ENCODE measurements at regions not wholly inside any gene's neighbourhood (a gene's known extent, or its start where the extent isn't known, plus 50 kb on each side); places are given as distances from the start of the nearest gene placed in this dataset.

GRCh38 chr12:107349008-107349747 lies 255.8 kb upstream of the CRY1 start:
- peak; percentile 30 for DNase-seq

- no peak for DNase-seq
These were observed 256.5 kb upstream of the CRY1 start for GRCh38 chr12:107349839-107350238.

- DNase-seq: no peak
These were observed 257.8 kb upstream of the CRY1 start for GRCh38 chr12:107351109-107351508.

DNA sequence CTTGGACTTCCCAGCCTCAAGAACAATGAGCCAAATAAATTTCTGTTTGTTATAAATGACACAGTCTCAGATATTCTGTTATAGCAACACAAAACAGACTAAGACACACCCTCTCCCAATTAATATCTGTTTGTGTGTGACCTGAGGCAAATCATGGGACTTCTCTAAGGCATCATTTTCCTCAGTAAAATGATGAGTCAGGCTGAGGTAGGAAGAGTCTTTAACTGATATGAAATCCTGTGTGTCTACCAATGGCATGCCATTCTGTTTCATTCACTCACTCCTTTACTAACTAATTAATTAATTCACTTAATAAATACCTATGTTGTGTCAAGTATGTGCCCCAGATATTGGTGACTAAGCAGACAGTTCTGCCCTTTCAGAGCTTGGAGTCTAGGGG lies 258.4 kb upstream of the CRY1 start:
- no peak for DNase-seq

DNA sequence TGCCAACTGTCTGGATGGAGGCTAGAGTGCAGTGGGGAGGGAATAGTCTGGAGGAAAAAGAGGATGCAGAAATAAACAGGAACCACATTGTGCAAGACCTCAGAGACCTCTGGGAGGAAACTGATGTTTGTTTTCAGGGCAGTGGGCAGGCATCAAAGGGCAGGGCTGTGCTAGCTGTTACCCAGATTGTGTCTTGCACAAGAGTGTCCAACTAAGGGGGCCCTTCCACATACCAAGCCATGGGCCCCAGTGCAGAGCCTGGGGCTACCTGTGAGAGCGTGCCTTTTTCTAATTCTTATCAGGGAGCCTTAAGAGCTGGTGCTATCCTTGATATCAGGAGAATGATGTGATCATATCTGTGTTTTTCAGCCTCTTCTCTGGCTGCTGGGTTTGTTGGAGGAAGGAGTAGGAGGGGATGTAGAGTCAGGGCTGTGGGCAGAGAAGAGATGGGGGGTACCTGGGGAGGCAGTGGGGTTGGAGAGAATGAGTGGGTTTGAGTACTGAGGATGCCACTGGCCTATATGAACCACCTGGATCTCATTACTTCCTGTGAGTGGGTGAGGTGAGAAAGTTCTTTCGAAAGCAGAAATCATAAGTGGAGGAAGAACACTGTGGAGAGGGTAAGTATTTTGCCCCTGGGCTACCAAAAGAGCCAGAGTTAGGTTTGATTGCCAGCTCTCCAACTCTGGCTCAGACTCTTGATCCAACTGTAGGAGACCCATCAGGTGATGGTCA lies 259.2 kb upstream of the CRY1 start:
- no peak for DNase-seq

DNA sequence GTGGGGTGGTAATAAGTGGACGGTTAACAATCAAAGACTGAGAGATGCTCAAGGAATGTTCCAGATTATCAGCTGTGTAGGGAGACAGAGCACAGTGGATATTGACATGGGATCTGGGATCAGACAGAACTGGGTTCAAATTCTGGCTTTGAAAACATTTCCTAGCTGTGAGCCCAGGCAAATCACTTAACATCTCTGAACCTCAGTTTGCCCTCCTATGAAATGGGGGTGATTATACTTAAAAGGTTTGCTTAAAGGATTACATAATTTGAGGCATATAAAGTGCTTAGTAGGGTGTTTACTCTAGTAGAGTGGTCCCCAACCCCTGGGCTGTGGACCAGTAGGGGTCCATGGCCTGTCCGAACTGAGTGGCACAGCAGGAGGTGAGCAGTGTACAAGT lies 260.0 kb upstream of the CRY1 start:
- no peak for DNase-seq

DNA sequence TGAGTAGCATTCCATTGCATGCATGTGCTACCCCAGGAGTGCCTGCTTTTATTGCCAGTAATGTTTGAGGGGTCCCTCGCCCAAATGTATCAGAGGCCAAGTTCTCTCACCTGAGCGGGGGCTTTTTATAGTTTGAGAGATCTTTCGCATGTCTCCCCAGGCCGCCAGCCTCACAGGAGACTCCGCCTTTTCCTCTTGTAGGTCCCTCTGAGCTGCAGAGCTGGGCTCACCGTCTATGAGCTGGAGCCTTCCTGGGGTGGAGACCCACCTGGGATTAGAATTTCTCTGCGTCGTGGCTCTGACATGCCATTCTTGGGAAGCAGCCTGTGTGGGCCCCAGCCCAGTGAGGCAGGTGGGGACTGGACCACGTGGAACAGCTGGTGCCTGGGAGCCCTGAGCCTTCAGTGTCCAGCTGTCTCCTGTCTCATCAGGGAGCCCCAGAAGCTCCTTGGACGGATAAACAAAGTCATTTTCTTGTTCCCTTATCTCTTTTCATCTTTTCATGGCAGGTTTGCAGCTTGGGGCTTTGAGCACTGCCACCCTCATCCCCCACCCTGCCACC lies 261.7 kb upstream of the CRY1 start:
- no peak for DNase-seq

DNA sequence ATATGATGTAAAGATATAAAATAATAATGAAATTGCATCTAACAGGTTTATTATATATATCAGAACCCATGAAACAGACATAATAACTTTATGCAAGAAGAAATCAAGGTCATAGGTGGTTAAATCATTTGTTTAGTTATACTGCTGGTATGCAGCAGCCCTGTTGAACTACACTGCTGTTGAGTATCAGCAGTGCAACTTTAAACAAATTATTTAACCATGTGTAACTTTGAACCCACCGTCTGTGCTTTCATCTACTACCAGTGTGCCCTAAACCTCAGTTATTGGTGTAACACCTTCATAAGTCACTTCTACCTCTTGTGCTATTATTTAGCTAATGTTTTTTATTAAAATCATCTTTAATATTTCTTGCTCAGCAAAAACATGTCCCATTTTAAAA lies 262.3 kb upstream of the CRY1 start:
- no peak for DNase-seq

GRCh38 chr12:107356266-107356936 lies 263.1 kb upstream of the CRY1 start:
- no peak for DNase-seq

GRCh38 chr12:107356937-107357295 lies 263.6 kb upstream of the CRY1 start:
- no peak for DNase-seq

DNA sequence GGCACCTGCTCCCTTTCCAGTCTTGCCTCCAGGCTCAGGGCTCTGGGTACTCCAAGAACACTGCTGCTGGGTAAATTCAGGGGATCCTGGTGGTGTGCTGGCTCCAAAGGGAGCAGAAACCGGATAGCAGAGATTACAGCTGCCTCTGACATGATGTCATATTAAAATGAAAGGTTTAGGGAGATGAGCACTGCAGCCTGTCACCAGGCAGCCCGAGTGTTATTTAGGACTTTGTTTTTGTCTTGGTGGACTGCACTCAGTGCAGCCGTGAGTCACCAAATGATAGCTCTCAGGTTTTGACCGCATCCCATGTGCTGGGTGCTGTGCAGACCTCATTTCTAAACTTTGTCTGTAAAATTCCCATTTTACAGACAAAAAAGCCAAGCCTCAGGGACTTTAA lies 266.0 kb upstream of the CRY1 start:
- no peak for DNase-seq

- DNase-seq: no peak
These were observed 266.7 kb upstream of the CRY1 start for GRCh38 chr12:107360033-107360432.

GRCh38 chr12:107360482-107360881 lies 267.1 kb upstream of the CRY1 start:
- DNase-seq: no peak

DNA sequence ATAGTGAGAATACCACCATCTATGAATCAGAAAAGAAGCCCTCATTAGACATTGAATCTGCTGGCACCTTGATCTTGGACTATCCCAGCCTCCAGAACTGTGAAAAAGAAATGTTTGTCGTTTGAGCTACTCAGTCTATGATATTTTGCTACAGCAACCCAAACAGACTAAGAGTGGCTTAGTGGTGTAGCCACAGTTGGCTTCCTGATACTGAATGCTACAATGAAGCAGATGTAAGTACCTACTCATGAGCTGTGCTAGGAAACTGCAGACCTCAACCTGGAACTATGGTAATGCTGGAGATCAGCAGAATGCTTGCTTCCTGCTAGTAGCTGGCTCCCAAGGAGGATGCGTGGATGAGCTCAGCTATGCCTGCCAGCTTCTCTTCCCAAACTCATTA lies 268.6 kb upstream of the CRY1 start:
- DNase-seq: no peak

DNA sequence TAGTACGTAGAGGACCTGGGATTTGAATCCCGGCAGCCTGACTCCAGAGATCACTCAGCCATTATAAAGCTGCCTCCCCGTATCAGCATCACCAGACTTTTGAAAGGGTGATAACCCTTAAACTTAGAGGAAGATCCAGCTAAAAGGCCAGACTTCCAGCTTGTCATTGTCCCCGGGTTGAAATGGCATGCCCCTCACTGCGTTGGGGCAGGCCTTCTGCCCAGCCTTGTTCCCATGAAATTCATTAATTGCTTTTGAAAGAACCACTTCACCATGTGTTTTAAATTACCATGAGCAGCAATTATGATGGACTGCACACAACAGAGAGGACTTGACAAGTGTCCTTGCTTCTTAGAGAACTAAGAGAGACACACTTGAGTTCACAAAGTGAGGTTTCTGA lies 269.6 kb upstream of the CRY1 start:
- no peak for DNase-seq

GRCh38 chr12:107364875-107365518 lies 271.6 kb upstream of the CRY1 start:
- no peak for DNase-seq

- DNase-seq: no peak
These were observed 272.4 kb upstream of the CRY1 start for GRCh38 chr12:107365703-107366102.

- DNase-seq: no peak
These were observed 273.0 kb upstream of the CRY1 start for GRCh38 chr12:107366322-107366721.

- DNase-seq: no peak
These were observed 275.2 kb upstream of the CRY1 start for GRCh38 chr12:107368586-107368985.

GRCh38 chr12:107369006-107369405 lies 275.7 kb upstream of the CRY1 start:
- DNase-seq: no peak

- DNase-seq: no peak
These were observed 276.3 kb upstream of the CRY1 start for GRCh38 chr12:107369679-107370078.

DNA sequence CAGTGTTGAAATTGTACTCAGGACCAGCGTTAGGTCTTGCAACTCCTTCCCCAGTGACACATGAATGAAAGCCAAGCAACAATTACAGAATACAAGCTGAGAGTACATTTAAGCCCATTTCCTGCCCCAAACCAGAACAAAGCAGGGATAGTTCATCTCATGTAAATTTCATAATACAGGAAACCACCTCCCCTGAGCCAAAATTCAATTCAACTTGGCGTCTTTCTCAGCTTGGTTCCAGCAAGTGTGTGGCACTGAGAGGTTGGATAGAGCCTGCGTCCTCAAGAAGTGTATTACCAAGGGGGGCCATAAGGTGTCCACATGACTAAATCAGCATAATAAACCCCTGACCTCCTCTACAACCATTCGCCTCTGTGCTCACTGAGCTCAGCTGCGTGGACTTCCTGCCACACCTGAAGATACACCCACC lies 278.9 kb upstream of the CRY1 start:
- no peak for DNase-seq
